Neural cell (in vitro differentiated cells): ENCODE measurements at regions not wholly inside any gene's neighbourhood (a gene's known extent, or its start where the extent isn't known, plus 50 kb on each side); places are given as distances from the start of the nearest gene placed in this dataset.

Source experiments
- H2AFZ ChIP-seq: fragments of 200-600, 300-800 bp; sonication (generic), shearing (Covaris generic); 2 replicates; pipeline ENCODE4 v1.6.0; 2014; ENCODE audit warnings: low read depth, mild to moderate bottlenecking, antibody characterized with exemption, low read length, moderate library complexity
- H3F3A ChIP-seq: fragments of 200-600 bp; shearing (Covaris generic); 2 replicates; pipeline ENCODE4 v1.6.1; 2016; ENCODE audit warnings: mild to moderate bottlenecking, moderate library complexity, mixed read lengths, antibody characterized with exemption, low read length; ENCODE audit not compliant: insufficient read depth, poor library complexity, severe bottlenecking
- H3K27ac ChIP-seq: fragments of 200-600, 300-800 bp; sonication (generic), shearing (Covaris generic); 2 replicates; pipeline ENCODE4 v1.5.1; 2014; ENCODE audit warnings: mild to moderate bottlenecking, low read length, moderate library complexity
- H3K27me3 ChIP-seq: fragments of 300-800, 200-600 bp; sonication (generic), shearing (Covaris generic); 2 replicates; pipeline ENCODE4 v1.6.0; 2014; ENCODE audit warnings: mild to moderate bottlenecking, low read depth, low read length, moderate library complexity; ENCODE audit not compliant: insufficient read depth
- H3K36me3 ChIP-seq: fragments of 300-800, 200-600 bp; sonication (generic), shearing (Covaris generic); 2 replicates; pipeline ENCODE4 v1.5.1; 2014; ENCODE audit warnings: mild to moderate bottlenecking, antibody characterized with exemption, low read length, moderate library complexity; ENCODE audit not compliant: insufficient read depth
- H3K4me2 ChIP-seq: fragments of 300-800, 200-600 bp; sonication (generic), shearing (Covaris generic); 2 replicates; pipeline ENCODE4 v1.6.0; 2014; ENCODE audit warnings: mild to moderate bottlenecking, low read length
- H3K4me3 ChIP-seq: fragments of 300-800, 200-600 bp; sonication (generic), shearing (Covaris generic); 2 replicates; pipeline ENCODE4 v1.5.1; 2014; ENCODE audit warnings: mild to moderate bottlenecking, low read length, moderate library complexity
- H3K79me2 ChIP-seq: fragments of 200-600 bp; shearing (Covaris generic); replicated peaks from 2 replicates; pipeline ENCODE4 v1.6.0; 2014; ENCODE audit warnings: mild to moderate bottlenecking, low read length, moderate library complexity; ENCODE audit not compliant: insufficient read depth
- H3K9ac ChIP-seq: fragments of 300-800, 200-600 bp; sonication (generic), shearing (Covaris generic); 2 replicates; pipeline ENCODE4 v1.6.1; 2016; ENCODE audit warnings: mild to moderate bottlenecking, low read length, mixed read lengths
- H3K9me2 ChIP-seq: fragments of 200-600 bp; shearing (Covaris generic); 2 replicates; pipeline ENCODE4 v1.6.1; 2016; ENCODE audit warnings: mild to moderate bottlenecking, low read length, mixed read lengths; ENCODE audit not compliant: insufficient read depth
- H3K9me3 ChIP-seq: fragments of 200-600, 300-800 bp; sonication (generic), shearing (Covaris generic); 2 replicates; pipeline ENCODE4 v1.6.1; 2016; ENCODE audit warnings: mild to moderate bottlenecking, mixed run types, low read length, moderate library complexity, mixed read lengths
- H4K20me1 ChIP-seq: fragments of 200-600 bp; shearing (Covaris generic); 2 replicates; pipeline ENCODE4 v1.6.1; 2016; ENCODE audit warnings: mild to moderate bottlenecking, mixed run types; ENCODE audit not compliant: insufficient read depth
- EP300 ChIP-seq: fragments of 450-650 bp; conservative IDR thresholded peaks from 2 replicates; pipeline ENCODE4 v1.6.1; 2014; ENCODE audit warnings: antibody characterized with exemption, mild to moderate bottlenecking, moderate library complexity; ENCODE audit not compliant: poor library complexity, severe bottlenecking
- EZH2 ChIP-seq: fragments of 200-600, 300-800 bp; shearing (Covaris generic), sonication (generic); IDR thresholded peaks from 2 replicates; pipeline ENCODE4 v1.6.1; 2014; ENCODE audit warnings: antibody characterized with exemption, low read length, borderline replicate concordance, mild to moderate bottlenecking; ENCODE audit not compliant: insufficient read depth, poor library complexity, severe bottlenecking
- MXI1 ChIP-seq: fragments of 450-650 bp; conservative IDR thresholded peaks from 2 replicates; pipeline ENCODE4 v1.6.1; 2014; ENCODE audit warnings: antibody characterized with exemption, mild to moderate bottlenecking; ENCODE audit not compliant: poor library complexity, severe bottlenecking
- POLR2AphosphoS5 ChIP-seq: IDR thresholded peaks from 2 replicates; pipeline ENCODE4 v1.6.1; 2012
- RAD21 ChIP-seq: fragments of 450-650 bp; conservative IDR thresholded peaks from 2 replicates; pipeline ENCODE4 v1.6.1; 2014; ENCODE audit warnings: antibody characterized with exemption, mild to moderate bottlenecking, moderate library complexity
- SMC3 ChIP-seq: fragments of 450-650 bp; conservative IDR thresholded peaks from 2 replicates; pipeline ENCODE4 v1.6.1; 2014; ENCODE audit warnings: antibody characterized with exemption, mild to moderate bottlenecking, moderate library complexity; ENCODE audit not compliant: poor library complexity
- TAF1 ChIP-seq: IDR thresholded peaks from 2 replicates; pipeline ENCODE4 v1.6.1; 2012; ENCODE audit warnings: low read depth
- TF ChIP-seq, protein P1 (sequence below): IDR thresholded peaks from 2 replicates; pipeline ENCODE4 v1.6.1; 2012; ENCODE audit warnings: borderline replicate concordance
- TF ChIP-seq, protein P2 (sequence below): fragments of 450-650 bp; IDR thresholded peaks from 2 replicates; pipeline ENCODE4 v1.5.1; 2014; ENCODE audit warnings: antibody characterized with exemption, mild to moderate bottlenecking, moderate library complexity; ENCODE audit not compliant: poor library complexity, severe bottlenecking

DNA sequence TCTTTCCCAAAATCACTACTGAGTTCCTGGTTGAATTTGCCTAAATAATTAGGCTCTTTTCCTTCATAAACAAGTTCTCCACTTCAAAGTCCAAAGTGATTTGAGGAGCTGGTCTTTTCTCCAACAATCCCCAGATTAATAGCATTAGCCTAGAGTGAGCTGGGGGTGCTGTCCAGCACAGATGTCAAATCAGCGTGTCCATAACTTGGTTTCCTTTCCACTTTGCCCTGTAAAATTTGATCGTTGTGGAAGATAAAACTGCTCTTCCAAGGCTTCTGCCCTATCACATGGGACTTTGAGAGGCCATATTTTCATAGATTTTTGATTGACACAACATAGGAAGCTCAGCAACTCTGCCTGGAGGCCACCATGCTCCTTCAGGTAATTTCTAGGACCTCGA, 134.7 kb upstream of the RORB start:
- no peak for TF ChIP-seq RAD21
- TF ChIP-seq EP300, result no peak
- TF ChIP-seq POLR2AphosphoS5, result no peak
- TF ChIP-seq TAF1, result no peak
- TF ChIP-seq, protein P1, sequence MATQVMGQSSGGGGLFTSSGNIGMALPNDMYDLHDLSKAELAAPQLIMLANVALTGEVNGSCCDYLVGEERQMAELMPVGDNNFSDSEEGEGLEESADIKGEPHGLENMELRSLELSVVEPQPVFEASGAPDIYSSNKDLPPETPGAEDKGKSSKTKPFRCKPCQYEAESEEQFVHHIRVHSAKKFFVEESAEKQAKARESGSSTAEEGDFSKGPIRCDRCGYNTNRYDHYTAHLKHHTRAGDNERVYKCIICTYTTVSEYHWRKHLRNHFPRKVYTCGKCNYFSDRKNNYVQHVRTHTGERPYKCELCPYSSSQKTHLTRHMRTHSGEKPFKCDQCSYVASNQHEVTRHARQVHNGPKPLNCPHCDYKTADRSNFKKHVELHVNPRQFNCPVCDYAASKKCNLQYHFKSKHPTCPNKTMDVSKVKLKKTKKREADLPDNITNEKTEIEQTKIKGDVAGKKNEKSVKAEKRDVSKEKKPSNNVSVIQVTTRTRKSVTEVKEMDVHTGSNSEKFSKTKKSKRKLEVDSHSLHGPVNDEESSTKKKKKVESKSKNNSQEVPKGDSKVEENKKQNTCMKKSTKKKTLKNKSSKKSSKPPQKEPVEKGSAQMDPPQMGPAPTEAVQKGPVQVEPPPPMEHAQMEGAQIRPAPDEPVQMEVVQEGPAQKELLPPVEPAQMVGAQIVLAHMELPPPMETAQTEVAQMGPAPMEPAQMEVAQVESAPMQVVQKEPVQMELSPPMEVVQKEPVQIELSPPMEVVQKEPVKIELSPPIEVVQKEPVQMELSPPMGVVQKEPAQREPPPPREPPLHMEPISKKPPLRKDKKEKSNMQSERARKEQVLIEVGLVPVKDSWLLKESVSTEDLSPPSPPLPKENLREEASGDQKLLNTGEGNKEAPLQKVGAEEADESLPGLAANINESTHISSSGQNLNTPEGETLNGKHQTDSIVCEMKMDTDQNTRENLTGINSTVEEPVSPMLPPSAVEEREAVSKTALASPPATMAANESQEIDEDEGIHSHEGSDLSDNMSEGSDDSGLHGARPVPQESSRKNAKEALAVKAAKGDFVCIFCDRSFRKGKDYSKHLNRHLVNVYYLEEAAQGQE, result no peak
- TF ChIP-seq, protein P2, sequence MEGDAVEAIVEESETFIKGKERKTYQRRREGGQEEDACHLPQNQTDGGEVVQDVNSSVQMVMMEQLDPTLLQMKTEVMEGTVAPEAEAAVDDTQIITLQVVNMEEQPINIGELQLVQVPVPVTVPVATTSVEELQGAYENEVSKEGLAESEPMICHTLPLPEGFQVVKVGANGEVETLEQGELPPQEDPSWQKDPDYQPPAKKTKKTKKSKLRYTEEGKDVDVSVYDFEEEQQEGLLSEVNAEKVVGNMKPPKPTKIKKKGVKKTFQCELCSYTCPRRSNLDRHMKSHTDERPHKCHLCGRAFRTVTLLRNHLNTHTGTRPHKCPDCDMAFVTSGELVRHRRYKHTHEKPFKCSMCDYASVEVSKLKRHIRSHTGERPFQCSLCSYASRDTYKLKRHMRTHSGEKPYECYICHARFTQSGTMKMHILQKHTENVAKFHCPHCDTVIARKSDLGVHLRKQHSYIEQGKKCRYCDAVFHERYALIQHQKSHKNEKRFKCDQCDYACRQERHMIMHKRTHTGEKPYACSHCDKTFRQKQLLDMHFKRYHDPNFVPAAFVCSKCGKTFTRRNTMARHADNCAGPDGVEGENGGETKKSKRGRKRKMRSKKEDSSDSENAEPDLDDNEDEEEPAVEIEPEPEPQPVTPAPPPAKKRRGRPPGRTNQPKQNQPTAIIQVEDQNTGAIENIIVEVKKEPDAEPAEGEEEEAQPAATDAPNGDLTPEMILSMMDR, result no peak
- no peak for TF ChIP-seq SMC3
- TF ChIP-seq MXI1, result no peak
- TF ChIP-seq EZH2, result no peak
- Histone ChIP-seq H3K79me2 (no peaks in the 10 kb centered on the region), H3K27me3 (no peaks in the 10 kb centered on the region), H3K27ac (no peak overlapping the region), H3F3A (no peaks in the 10 kb centered on the region), H4K20me1 (no peaks in the 10 kb centered on the region), H2AFZ (no peak overlapping the region), H3K4me3 (no peak overlapping the region), H3K36me3 (no peaks in the 10 kb centered on the region), H3K9me3 (no peaks in the 10 kb centered on the region), H3K4me2 (no peak overlapping the region), H3K9ac (no peak overlapping the region), H3K9me2 (no peaks in the 10 kb centered on the region)

DNA sequence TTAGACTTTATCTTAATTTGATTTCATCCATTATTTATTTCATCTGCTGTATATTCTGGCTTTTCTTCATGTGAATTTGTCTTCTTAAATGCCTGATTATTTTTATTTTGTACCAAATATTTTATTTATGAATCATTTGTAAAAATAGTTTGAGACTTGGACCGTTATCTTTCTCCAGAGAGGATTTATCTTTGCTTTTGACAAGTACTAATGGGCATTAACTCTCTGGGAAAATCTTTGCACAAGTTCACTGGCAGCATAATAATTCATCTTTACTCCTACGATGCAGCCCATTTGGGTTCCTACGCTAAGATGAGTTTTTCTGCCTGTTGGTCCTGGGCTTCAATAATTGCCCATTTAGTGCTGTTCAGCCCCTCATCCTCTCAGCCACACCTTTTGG, 131.0 kb upstream of the RORB start:
- Histone ChIP-seq H3K79me2 (no peaks in the 10 kb centered on the region), H3F3A (no peaks in the 10 kb centered on the region), H2AFZ (no peak overlapping the region), H3K9me2 (no peaks in the 10 kb centered on the region), H3K27ac (no peak overlapping the region), H3K4me2 (no peak overlapping the region), H4K20me1 (no peaks in the 10 kb centered on the region), H3K4me3 (no peak overlapping the region), H3K27me3 (no peaks in the 10 kb centered on the region), H3K36me3 (no peaks in the 10 kb centered on the region), H3K9ac (no peak overlapping the region), H3K9me3 (no peaks in the 10 kb centered on the region)
- TF ChIP-seq, protein P2, result no peak
- TF ChIP-seq, protein P1, result no peak
- TF ChIP-seq POLR2AphosphoS5, result no peak
- no peak for TF ChIP-seq EZH2
- no peak for TF ChIP-seq EP300
- TF ChIP-seq TAF1, result no peak
- no peak for TF ChIP-seq RAD21
- no peak for TF ChIP-seq MXI1
- no peak for TF ChIP-seq SMC3
